ENCODE measurements at regions not wholly inside any gene's neighbourhood (a gene's known extent, or its start where the extent isn't known, plus 50 kb on each side); places are given as distances from the start of the nearest gene placed in this dataset.

DNA sequence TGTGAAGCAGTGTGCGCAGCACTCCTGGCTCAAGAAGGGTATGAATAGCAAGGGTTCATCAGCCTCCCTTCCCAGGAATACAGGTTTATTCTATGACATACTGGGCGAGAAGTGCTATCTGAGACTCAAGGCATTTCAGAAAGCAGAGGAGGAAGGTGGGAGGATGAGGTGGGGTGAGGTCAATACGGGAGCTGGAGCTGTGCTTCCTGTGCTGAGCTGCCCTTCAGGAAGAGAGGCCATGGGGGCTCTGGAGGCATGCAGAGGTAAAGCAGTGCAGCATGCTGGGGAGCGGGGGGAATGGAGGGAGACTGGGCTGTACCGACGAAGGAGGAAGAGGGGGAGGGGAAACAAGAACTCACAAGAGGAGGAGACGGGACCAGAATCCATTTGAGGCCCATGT is 717.6 kb downstream of the PTPRU start:
- no peaks in the 10 kb centered on the region for H3K27me3 ChIP-seq
- H3K9me3 ChIP-seq, result peaks cover 0 to 7% (median 0%) of the 10 kb centered on the region in 4 donors
- ATAC-seq (ENCODE audit: low FRiP score in 2 of 2) (no peak), DNase-seq (no peak)
- H3K36me3 ChIP-seq, result no peaks in the 10 kb centered on the region
- no peak overlapping the region for H3K4me3 ChIP-seq
- WGBS, 2 donors, result 44% methylated on average over 7 of the region's 7 CpGs
- no peak overlapping the region for H3K27ac ChIP-seq
- no peak for TF ChIP-seq EP300 (IDR thresholded peaks at IDR 0.05)
- TF ChIP-seq, protein P1, sequence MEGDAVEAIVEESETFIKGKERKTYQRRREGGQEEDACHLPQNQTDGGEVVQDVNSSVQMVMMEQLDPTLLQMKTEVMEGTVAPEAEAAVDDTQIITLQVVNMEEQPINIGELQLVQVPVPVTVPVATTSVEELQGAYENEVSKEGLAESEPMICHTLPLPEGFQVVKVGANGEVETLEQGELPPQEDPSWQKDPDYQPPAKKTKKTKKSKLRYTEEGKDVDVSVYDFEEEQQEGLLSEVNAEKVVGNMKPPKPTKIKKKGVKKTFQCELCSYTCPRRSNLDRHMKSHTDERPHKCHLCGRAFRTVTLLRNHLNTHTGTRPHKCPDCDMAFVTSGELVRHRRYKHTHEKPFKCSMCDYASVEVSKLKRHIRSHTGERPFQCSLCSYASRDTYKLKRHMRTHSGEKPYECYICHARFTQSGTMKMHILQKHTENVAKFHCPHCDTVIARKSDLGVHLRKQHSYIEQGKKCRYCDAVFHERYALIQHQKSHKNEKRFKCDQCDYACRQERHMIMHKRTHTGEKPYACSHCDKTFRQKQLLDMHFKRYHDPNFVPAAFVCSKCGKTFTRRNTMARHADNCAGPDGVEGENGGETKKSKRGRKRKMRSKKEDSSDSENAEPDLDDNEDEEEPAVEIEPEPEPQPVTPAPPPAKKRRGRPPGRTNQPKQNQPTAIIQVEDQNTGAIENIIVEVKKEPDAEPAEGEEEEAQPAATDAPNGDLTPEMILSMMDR (IDR thresholded peaks at IDR 0.05), result no peak
- no peak for TF ChIP-seq POLR2A (IDR thresholded peaks at IDR 0.05)
- no peak for TF ChIP-seq POLR2AphosphoS5 (IDR thresholded peaks at IDR 0.05)
- H3K4me1 ChIP-seq, result no peaks in the 10 kb centered on the region

DNA sequence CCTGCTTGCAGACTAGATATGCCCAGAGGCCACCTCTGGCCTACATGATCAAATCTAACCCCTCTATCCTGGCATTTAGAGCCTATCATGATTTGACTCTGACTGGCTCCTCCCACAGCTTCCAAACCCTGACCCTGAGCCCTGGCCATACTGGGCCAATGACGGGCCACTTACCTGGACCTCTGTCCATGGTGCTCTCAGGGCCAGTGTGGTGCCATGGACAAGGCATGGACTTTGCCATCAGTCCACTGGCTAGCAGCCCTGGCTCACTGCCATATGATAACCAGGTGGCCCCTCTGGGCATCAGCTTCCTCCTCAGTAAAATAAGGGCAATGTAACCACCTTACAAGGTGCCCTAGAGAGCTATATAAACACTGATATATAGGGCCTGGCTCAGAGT is 713.4 kb downstream of the PTPRU start:
- H3K27me3 ChIP-seq, result no peaks in the 10 kb centered on the region
- TF ChIP-seq EP300 (IDR thresholded peaks at IDR 0.05) (no peak), POLR2A (IDR thresholded peaks at IDR 0.05) (no peak), POLR2AphosphoS5 (IDR thresholded peaks at IDR 0.05) (no peak)
- TF ChIP-seq, protein P1 (IDR thresholded peaks at IDR 0.05), result no peak
- WGBS, 2 donors, result 14 to 33% methylated on average over 1 of the region's 1 CpG

DNA sequence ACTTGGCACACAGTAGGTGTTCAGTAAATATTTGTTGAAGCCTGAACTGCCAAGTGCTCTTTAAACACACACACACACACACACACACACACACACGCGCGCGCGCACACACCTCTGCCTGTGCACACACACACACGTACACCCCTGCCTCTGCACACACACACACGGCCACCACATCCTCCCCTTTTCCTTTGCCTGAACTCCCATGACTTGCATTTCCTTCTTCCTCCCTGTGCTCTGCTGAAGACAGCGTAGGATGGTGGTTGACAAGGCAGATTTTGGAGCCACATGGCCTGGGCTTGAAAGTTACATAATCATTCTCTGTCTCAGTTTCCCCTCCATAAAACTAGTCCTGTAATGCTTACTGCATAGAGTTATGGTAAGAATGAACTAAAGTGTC is 712.3 kb downstream of the PTPRU start:
- Histone ChIP-seq H3K9me3 (peaks cover 0 to 7% (median 0%) of the 10 kb centered on the region in 4 donors), H3K36me3 (no peaks in the 10 kb centered on the region), H3K27ac (no peak overlapping the region), H3K4me1 (no peaks in the 10 kb centered on the region), H3K4me3 (no peak overlapping the region), H3K27me3 (no peaks in the 10 kb centered on the region)
- ATAC-seq (ENCODE audit: low FRiP score in 2 of 2) (no peak), DNase-seq (no peak)
- 53 to 59% methylated on average over 8 of the region's 8 CpGs for whole genome bisulfite sequencing, 2 donors
- TF ChIP-seq EP300 (IDR thresholded peaks at IDR 0.05) (no peak), POLR2A (IDR thresholded peaks at IDR 0.05) (no peak), POLR2AphosphoS5 (IDR thresholded peaks at IDR 0.05) (no peak)
- TF ChIP-seq, protein P1 (IDR thresholded peaks at IDR 0.05), result no peak

More for the DNA sequence above, 713.4 kb downstream of the PTPRU start:
- DNase-seq (no peak), ATAC-seq (ENCODE audit: low FRiP score in 2 of 2) (no peak)
- Histone ChIP-seq H3K9me3 (peaks cover 0 to 7% (median 0%) of the 10 kb centered on the region in 4 donors), H3K27ac (no peak overlapping the region), H3K36me3 (no peaks in the 10 kb centered on the region), H3K4me3 (no peak overlapping the region), H3K4me1 (no peaks in the 10 kb centered on the region)

DNA sequence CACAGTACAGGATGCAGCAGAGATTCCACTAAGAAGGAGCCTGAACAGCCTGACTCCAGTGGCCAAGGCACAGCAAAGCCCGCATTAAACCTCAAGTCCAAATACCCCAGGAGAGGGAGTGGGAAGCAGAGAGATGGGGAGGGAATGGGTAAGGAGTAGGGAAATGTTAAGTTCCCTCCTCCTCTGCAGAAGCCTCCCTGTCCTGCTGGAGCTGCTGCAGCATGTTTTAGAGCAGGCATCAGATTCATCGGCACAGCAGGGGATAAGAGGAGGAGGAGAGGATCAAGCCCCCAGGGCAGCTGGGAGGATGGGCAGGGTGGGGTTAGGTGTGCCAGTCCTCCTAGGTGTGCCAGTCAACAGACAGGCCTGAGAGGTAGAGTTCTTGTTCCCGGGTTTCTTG is 709.7 kb downstream of the PTPRU start:
- no peak for ATAC-seq (ENCODE audit: low FRiP score in 2 of 2)
- Histone ChIP-seq H3K4me3 (no peak overlapping the region), H3K27me3 (no peaks in the 10 kb centered on the region), H3K36me3 (no peaks in the 10 kb centered on the region), H3K4me1 (no peaks in the 10 kb centered on the region), H3K27ac (no peak overlapping the region), H3K9me3 (peaks cover 0 to 7% (median 0%) of the 10 kb centered on the region in 4 donors)
- TF ChIP-seq POLR2AphosphoS5 (IDR thresholded peaks at IDR 0.05), result no peak
- TF ChIP-seq, protein P1 (IDR thresholded peaks at IDR 0.05), result no peak
- TF ChIP-seq EP300 (IDR thresholded peaks at IDR 0.05), result no peak
- no peak for TF ChIP-seq POLR2A (IDR thresholded peaks at IDR 0.05)
- no peak for DNase-seq
- WGBS, 2 donors, result 55% methylated on average over 3 of the region's 3 CpGs

DNA sequence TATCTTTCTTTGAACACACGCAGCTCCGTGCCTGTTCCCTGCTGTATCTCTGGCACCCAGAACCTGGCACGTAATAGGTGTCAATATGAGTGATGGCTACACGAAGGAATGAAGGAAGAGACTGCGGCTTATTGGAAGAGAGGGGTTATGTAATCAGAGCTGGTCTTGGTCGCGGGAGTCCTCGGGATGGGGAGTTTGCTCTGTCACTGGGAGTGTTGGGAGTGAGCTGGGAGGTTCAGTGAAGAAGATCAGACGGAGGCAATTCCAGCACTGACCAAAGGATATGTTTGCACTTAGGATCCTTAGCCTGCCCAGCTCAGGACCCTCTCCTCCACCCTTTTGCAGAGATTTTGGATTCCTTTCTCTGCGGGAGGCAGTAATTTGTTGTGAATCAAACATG is 709.1 kb downstream of the PTPRU start:
- no peaks in the 10 kb centered on the region for H3K4me1 ChIP-seq
- DNase-seq (no peak), ATAC-seq (ENCODE audit: low FRiP score in 2 of 2) (no peak)
- WGBS, 2 donors, result 27 to 30% methylated on average over 10 of the region's 10 CpGs
- no peaks in the 10 kb centered on the region for H3K27me3 ChIP-seq
- TF ChIP-seq, protein P1 (IDR thresholded peaks at IDR 0.05), result no peak
- TF ChIP-seq EP300 (IDR thresholded peaks at IDR 0.05) (no peak), POLR2A (IDR thresholded peaks at IDR 0.05) (no peak), POLR2AphosphoS5 (IDR thresholded peaks at IDR 0.05) (no peak)
- peaks cover 0 to 1% (median 0%) of the 10 kb centered on the region in 4 donors for H3K9me3 ChIP-seq
- no peak overlapping the region for H3K27ac ChIP-seq
- H3K4me3 ChIP-seq, result no peak overlapping the region
- H3K36me3 ChIP-seq, result no peaks in the 10 kb centered on the region

Measured in upper lobe of left lung (tissue), 6 donors.